Choroid plexus epithelial cell (primary cell): ENCODE measurements at regions not wholly inside any gene's neighbourhood (a gene's known extent, or its start where the extent isn't known, plus 50 kb on each side); places are given as distances from the start of the nearest gene placed in this dataset.
"Not testable (repeated sequence)": the region's sequence is repeated elsewhere in the genome, so short reads cannot be mapped to it uniquely, and the experiment has no call there.

Experiments used
- DNase-seq: peaks from one replicate; pipeline ENCODE4 v3.0.0-alpha.2; 2010; ENCODE audit warnings: low read depth
- H3K4me3 ChIP-seq: 2 replicates; pipeline ENCODE4 v1.5.1; 2011; ENCODE audit warnings: low read depth, mild to moderate bottlenecking, control low read depth, low read length, moderate library complexity
- TF ChIP-seq, protein P1 (sequence below): conservative IDR thresholded peaks from 2 replicates; pipeline ENCODE4 v1.5.1; 2011; ENCODE audit warnings: low read depth, mild to moderate bottlenecking, control low read depth, inconsistent platforms, low read length, moderate library complexity

GRCh38 chrX:3512150-3512549 is 165.7 kb upstream of the MXRA5 start:
- H3K4me3 ChIP-seq, DNase-seq: not testable (repeated sequence)
- TF ChIP-seq, protein P1, sequence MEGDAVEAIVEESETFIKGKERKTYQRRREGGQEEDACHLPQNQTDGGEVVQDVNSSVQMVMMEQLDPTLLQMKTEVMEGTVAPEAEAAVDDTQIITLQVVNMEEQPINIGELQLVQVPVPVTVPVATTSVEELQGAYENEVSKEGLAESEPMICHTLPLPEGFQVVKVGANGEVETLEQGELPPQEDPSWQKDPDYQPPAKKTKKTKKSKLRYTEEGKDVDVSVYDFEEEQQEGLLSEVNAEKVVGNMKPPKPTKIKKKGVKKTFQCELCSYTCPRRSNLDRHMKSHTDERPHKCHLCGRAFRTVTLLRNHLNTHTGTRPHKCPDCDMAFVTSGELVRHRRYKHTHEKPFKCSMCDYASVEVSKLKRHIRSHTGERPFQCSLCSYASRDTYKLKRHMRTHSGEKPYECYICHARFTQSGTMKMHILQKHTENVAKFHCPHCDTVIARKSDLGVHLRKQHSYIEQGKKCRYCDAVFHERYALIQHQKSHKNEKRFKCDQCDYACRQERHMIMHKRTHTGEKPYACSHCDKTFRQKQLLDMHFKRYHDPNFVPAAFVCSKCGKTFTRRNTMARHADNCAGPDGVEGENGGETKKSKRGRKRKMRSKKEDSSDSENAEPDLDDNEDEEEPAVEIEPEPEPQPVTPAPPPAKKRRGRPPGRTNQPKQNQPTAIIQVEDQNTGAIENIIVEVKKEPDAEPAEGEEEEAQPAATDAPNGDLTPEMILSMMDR: peak; percentile 10

- TF ChIP-seq, protein P1: no peak
- no peak for DNase-seq
- H3K4me3 ChIP-seq: no peak overlapping the region
These were observed 163.5 kb upstream of the MXRA5 start for GRCh38 chrX:3509934-3510333.

- no peak overlapping the region for H3K4me3 ChIP-seq
- DNase-seq: no peak
- TF ChIP-seq, protein P1: no peak
These were observed 158.5 kb upstream of the MXRA5 start for GRCh38 chrX:3504916-3505315.

DNA sequence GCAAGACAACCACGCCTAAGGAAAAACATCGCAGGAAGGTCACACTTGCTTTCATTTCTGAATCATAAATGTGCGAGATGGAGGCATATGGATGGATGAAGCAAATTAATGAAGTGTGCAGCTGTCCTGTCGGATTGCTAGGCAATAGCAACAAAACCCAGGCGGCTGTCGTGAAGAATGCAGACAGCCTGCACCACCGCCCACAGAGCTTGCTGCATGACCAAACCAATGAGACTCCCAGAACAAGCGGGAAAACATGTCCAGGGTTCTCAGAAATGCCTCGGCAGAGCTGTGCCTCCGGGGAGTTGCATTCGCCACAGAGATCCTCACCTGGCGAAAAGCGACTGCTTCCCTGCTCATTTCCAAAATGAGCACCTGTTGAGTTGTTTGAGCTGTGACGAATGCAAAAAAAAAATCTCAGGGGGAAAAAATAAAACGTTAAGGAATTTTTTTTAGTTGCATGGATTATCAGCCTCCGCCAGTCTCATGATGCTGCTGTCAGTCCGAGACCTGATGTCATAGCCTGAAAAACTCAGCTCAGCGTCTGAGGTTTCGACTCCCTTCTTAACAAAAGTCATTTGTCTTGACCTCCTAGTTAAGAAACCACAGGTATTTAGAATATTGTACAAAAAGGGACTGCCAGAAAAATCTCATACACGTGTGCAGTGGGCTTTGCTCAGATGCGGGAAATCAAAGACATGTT is 155.5 kb upstream of the MXRA5 start:
- no peak for DNase-seq
- TF ChIP-seq, protein P1: no peak
- H3K4me3 ChIP-seq: no peak overlapping the region

- DNase-seq, H3K4me3 ChIP-seq: not testable (repeated sequence)
These were observed 149.7 kb upstream of the MXRA5 start for GRCh38 chrX:3495836-3496769.

DNA sequence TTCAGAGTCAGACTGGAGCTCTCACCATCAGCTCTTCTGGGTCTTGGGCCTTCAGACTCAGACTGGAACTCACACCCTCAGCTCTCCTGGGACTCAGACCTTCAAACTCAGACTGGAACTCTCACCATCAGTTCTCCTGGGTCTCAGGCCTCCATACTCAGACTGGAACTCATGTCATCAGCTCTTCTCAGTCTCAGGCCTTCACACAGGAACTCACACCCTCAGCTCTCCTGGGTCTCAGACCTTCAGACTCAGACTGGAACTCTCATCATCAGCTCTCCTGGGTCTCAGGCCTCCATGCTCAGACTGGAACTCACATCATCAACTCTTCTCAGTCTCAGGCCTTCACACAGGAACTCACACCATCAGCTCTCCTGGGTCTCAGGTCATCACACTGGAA is 147.2 kb upstream of the MXRA5 start:
- TF ChIP-seq, protein P1: no peak
- DNase-seq: no peak
- no peak overlapping the region for H3K4me3 ChIP-seq

- TF ChIP-seq, protein P1: no peak
- DNase-seq: no peak
- no peak overlapping the region for H3K4me3 ChIP-seq
These were observed 139.3 kb upstream of the MXRA5 start for GRCh38 chrX:3485727-3486126.
